HG03280 (cell line): ENCODE measurements at regions not wholly inside any gene's neighbourhood (a gene's known extent, or its start where the extent isn't known, plus 50 kb on each side); places are given as distances from the start of the nearest gene placed in this dataset.
"Not testable (repeated sequence)": the region's sequence is repeated elsewhere in the genome, so short reads cannot be mapped to it uniquely, and the experiment has no call there.

Experiments used
- ATAC-seq: cut with Tn5 transposase; IDR thresholded peaks from one replicate; pipeline ENCODE4 v1.9.1; 2021; ENCODE audit warnings: mild to moderate bottlenecking, moderate library complexity; ENCODE audit not compliant: unreplicated experiment

- no peak for ATAC-seq
These were observed 65.6 kb upstream of the MAML3 start for GRCh38 chr4:140219567-140219966.

GRCh38 chr4:140219070-140219469 lies 65.1 kb upstream of the MAML3 start:
- ATAC-seq, result not testable (repeated sequence)

GRCh38 chr4:140213749-140214148 lies 59.8 kb upstream of the MAML3 start:
- no peak for ATAC-seq

- no peak for ATAC-seq
These were observed 59.1 kb upstream of the MAML3 start for GRCh38 chr4:140213116-140213515.

GRCh38 chr4:140212646-140213045 lies 58.7 kb upstream of the MAML3 start:
- ATAC-seq, result no peak

GRCh38 chr4:140212194-140212593 lies 58.2 kb upstream of the MAML3 start:
- no peak for ATAC-seq

- no peak for ATAC-seq
These were observed 57.7 kb upstream of the MAML3 start for GRCh38 chr4:140211693-140212092.

GRCh38 chr4:140211161-140211560 lies 57.2 kb upstream of the MAML3 start:
- no peak for ATAC-seq

GRCh38 chr4:140208921-140209320 lies 54.9 kb upstream of the MAML3 start:
- ATAC-seq, result no peak
